ENCODE measurements at regions not wholly inside any gene's neighbourhood (a gene's known extent, or its start where the extent isn't known, plus 50 kb on each side); places are given as distances from the start of the nearest gene placed in this dataset.

DNA sequence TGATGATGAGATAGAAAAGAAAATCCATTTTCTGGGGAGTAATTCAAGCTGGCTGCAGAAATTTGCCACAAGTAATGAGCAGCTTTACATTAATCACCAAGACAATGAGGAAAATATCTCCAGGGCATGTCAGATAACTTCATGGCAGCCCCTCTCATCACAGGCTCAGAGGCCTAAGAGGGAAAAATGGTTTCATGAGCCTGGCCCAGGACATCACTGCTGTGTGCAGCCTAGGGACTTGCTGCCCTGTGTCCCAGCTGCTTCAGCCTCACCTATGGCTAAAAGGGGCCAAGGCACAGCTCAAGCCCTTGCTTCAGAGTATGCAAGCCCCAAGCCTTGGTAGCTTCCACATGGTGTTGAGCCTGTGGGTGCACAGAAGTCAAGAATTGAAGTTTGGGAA lies 161.7 kb downstream of the OPA1 start:
- DNase-seq: no peak

DNA sequence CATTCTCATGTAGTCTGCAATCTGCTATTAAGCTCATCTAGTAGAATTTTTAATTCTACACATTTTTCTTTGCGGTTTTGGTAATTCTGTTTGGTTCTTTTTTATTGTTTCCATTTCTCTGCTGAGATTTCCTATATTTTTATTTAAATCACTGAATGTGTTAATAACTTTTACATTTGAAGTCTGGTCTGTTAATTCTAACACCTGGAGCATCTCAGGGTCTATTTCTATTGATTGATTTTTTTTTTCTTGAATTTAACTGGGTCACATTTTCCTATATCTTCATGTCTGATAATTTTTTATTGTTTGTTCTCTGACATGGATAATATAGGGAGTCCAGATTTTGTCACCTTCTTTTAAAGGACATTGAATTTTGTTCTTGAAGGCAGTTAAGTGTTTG lies 163.5 kb downstream of the OPA1 start:
- no peak for DNase-seq

DNA sequence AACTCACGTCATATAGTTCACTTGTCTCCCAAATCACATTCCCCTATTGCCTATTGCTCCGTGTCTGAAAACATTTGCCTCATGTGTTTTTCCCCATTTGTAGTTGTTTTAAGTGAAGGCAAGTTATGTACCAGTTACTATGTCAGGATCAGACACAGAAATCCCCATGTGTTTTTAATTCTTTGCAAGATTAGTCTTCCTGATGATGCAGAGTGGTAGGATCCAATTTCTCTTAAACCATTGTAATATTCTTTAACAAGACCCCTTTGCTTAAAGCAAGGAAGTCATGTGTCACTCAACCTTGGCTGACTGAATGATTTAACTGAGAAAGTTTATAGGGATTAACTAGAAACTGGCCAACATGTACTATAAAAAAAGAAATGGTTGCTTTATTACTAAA lies 164.4 kb downstream of the OPA1 start:
- no peak for DNase-seq

DNA sequence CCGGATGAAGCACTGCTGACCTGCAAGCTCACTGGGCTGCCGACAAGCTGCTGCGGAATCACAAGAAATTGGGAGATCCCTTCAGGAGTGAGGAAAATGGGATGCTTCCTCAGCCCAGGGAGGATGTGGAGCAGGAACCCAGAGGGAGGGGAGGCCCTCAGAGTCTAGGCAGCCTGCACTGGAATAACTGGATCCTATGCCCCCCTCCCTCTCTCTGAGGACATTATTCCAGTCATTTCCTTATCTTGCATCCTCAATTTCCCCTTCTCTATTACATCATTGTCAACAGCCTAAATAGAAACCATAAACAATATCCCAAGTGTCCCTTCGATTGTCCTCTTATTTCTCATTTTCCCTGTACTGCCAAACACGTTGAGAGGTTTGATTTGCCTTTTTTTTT lies 169.0 kb downstream of the OPA1 start:
- no peak for DNase-seq

DNA sequence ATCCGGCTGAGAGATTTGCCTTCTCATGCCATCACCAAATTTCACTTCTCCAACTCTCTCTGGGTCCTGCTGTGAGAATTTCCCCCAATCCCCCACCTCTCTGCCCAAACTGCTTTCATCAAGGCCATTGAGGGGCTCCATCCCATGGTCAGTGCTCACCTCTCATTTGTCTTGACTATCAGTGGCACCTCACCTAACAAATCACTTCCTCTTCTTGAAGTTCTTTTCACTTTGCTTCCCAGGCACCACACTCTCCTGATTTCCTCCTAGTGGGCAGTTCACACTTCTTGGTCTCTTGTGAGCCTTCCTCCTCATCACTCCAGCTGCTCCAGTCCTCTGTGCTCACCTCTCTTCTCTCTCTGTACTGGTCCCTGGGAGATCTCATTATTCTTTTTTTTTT lies 169.6 kb downstream of the OPA1 start:
- no peak for DNase-seq

DNA sequence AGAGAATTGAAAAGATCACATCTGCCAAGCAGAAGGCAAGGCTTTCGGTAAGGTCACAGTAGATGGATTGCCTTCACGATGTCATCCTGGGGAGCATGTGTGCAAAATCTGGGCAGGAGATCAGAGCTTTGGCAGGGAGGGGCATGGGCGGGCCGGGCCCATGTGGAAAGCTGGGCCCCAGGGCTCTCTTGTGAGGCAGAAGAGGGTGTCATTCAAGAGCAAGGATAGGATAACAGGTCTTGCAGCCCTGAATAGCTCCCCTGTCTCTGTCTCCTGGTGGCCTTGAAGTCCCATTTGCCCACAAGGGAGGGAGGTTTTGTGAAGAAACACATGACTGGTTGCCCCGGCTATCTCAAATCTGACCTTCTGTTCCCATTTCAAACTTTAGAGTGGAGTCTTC lies 172.0 kb downstream of the OPA1 start:
- DNase-seq: no peak

DNA sequence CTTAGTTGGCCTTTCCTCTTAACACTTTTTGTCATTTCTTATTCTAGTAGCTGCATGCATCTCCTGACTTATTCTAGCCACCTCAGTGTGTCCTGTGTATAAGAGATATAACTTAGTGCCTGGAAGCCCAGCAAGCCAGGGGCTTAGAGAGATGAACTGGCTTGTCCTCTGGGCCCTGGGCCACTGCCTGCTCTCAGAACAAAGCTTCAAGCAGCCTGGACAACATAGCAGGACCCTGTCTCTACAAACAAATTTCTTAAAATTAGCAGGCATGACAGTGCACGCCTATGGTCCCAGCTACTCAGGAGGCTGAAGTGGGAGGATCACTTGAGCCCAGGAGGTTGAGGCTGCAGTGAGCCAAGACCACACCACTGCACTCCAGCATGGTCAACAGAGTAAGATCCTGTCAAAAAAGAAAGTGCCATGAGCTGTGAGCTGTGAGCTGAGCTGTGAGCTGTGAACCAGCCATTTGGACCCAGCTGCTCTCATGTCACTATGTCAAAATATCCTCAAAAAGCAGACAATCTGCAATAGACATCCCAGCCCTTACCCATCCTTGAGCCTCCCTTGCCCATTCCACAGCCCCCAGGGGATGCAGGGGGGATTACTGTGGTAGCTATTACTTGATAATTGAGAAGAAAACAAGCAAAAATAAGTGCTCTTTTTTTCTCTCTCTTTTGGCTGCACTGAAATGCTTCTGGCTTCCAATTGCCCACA lies 174.5 kb downstream of the OPA1 start:
- DNase-seq: no peak

DNA sequence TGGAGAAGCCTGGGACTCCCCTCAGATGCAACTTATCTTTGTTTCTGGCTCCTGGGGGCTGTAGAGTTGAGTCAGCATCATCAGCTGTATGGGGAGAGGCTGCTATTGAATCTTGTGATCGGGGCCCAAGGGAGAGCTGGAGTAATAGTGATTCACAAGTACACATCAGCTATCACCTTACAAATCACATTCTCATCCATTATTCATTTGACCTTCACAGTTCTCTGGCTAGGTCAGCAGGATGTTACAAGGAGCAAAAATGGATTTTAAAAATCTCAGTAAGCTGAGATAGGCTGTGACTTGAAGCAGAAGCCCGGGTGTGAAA lies 175.0 kb downstream of the OPA1 start:
- DNase-seq: no peak

DNA sequence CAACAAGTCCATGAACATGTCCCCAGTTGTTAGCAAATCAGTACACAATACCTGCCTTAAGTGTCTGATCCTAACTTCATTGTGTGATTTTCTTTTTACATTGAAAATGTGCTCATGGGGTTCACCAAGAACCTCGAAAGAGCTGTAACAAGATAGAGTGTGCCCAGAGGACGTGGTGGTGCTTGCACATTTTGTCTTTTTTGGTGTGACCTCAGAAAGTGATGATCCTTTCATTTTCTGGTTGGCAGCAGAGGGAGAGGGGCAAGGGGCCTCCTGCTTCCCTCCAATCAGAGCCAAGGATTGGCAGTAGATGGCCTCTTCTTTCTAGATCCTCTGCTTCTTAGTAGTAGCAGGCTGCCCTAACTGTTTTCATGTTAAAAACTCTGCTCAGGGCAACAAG lies 176.4 kb downstream of the OPA1 start:
- DNase-seq: no peak

DNA sequence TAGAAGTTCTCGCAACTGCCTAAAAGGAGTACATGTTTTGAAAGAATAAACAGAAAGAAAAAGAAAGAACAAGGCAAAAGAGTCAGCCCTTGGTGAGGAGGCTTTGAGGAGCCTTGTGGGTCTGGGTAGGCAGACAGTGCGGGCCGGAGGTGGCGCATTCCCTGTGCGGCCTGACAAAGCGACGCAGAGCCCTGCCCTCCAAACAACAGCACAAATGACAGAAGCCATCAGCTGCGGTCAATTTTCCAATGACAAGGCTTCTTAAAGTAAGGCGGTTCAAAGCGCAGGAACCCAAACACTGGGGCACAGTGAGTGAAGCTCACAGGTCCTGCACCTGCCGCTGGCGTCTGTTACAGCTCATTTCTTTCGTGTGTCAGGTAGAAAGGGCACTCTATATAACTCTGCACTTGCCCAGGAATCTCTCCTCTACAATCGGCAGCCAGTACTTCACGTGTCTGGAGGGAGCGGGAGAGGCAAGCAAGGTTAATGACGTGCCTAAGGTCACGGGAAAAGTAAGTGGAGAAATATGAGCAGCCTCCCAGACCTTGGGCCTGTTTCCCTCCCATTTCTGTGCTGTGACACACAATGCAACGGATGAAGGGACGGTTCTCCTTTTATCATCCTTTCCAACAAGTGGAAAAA lies 178.1 kb downstream of the OPA1 start:
- no peak for DNase-seq

DNA sequence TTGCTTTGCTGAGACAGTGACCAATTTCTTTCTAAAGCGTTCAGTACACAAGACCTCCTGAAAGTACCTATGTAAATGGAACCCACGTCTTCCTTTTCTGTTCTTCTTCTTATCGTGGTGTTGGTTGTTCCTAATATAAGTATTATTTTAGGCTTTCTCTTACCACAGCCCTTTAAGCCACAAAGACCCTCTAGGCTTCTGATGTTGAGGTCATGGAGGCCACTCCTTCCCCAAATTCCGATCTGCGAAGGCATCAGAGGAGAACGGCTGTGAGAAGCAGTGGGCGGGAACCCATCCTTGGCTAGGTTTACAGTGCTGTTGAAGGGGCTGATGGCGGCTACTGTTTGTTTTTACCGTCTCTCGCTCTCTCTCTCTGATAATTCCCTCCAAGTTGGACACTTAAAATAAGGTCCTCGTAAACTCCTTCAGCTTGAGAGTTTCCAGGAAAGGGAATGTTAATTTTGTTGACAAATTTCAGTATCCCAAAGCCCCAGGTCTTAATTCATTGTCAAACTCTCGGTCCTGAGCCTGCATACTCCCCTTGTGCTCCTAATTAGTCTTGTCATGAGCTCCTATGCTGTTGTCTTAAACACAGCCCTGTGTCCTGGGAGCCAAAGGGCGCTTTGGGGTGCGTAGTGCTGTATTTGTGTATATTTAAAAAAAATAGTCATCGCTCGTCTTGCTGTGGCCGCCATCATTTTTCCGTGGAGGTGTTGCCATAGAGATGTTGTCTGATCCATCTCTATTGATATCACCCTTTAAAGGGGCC lies 178.8 kb downstream of the OPA1 start:
- DNase-seq: no peak

DNA sequence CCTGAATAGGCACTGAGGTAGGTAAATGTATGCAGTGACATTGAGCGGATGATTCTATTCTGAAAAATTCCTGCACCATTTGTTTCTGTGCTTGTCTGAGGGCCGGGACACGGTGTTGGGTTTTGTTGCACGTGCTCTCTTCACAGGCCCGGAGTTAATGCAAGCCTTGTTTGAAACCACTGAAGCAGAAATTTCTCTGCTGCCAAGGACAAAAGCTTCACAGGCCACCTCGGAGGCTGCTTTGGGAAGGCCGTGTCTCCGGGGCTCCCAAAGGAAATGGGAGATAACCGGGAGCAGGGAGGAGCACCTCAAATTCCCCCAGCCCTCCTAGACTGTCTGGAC lies 179.4 kb downstream of the OPA1 start:
- no peak for DNase-seq

DNA sequence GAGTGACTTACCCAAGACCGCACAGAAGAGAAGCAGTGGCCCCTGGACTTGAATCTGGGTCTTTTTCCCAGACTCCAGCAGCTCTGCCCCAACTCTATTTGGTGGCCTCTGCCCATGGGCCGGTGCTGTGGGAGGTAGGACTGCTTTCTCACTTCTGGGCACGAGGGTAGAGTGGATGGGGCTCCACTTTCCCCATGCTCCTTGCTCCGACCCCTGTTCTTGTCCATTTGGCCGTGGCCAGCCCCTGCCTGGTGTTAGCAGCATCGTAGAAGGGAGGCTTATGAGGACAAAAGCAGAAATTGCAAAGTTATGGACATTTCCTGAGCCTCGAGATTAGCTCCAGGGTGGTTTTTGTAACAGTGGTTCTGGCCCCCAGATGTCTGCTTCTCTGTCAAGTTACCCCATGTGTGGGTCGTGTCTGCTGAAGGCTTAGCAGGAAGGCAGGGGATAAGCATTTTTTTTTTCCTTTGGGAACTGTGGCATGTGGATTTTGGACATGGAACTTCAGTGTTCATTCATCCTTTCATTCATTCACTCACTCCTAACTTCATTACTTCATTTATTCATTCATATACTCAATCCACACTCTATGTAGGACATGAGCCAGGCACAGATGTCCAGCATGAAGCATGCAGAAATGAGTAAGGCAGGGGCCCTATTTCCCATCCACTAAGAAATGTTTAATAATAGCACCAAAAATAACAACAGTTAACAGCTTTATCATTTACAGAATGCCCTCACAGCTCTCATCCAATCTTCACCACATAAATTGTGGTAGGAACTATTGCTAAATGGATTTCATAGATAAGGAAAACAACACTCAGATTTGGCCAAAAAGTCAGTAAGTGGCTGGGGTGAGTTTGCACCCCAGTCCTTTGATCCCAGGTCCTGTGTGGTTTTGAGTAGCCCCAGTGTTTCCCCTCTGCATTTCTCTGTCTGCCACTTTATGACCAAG lies 180.5 kb downstream of the OPA1 start:
- DNase-seq: no peak

DNA sequence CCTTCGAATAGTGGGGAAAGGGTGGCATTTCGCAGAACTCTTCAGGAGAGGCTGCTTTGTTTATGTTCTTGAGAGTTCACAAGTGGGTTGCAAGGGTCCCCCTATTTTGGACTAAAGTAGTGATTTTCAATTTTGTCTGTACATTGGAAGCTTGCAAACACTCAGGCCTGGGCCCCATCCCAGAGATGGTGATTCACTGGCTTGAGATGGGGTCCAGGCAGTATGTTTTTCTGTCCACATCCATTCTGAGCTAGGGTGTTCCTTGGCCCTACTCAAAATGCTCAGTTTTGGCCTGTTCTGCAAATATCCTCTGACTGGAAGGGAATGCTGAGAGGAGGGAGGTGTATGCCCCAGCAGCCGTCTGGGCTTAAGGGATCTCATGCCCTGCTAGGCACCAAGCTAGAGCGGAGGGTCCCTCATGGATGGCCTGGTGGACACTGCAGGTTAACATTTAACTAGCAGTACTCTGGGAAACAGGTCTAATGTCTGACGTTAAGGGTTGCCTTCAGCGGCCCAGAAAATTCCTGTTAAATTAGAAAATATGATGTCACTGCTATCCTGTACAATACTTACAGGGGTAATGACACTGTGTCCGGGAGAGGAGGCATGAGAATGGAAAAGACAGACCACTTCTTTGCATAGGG lies 181.4 kb downstream of the OPA1 start:
- no peak for DNase-seq

DNA sequence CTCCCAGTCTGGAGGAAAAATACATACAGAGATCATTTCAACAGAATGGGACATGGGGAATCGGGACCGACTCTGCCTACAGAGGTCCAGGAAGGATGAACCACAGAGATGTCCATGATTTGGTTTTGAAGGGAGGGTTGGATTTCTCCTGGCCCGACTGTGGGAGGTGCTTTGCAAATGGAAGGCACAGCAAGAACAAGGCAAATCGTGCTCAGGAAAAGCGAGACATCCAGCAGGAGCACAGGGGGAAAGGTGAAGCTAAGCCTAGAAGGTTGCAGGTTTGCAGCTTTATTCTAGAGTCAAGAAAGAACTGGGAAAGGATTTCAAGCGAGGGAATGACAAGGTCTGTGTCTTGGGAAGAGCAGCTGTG lies 181.9 kb downstream of the OPA1 start:
- DNase-seq: no peak

DNA sequence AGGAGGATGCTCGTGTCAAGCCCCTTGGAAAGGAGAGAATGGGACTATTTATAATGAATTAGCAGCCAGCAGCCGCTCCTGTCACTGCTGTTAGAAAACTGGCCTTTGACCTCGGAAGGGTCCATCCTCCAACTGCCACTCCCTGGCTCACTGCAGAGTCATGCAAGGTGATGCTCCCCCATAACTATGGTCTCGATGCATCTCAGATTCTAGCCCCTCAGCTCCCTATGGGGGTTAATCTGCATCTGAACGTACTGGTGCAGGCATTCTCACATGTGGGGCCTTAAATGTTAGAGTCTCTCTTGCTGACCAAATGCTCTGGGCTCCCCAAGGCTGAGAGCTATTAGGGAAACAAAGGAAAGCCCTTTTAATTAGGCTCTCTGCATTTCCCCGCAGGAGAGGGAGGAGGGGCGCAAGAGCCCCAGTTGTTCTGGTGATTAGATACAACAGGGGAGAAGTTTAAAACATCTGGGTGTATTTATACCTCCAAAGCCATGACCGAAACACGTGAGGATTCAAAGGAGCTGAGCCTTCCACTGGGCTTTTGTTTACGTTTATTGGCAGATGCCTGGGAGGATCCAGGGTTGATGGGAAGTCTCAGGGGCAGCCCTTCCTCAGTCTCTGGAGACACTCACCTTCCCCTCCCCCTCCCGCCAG lies 182.5 kb downstream of the OPA1 start:
- DNase-seq: no peak

DNA sequence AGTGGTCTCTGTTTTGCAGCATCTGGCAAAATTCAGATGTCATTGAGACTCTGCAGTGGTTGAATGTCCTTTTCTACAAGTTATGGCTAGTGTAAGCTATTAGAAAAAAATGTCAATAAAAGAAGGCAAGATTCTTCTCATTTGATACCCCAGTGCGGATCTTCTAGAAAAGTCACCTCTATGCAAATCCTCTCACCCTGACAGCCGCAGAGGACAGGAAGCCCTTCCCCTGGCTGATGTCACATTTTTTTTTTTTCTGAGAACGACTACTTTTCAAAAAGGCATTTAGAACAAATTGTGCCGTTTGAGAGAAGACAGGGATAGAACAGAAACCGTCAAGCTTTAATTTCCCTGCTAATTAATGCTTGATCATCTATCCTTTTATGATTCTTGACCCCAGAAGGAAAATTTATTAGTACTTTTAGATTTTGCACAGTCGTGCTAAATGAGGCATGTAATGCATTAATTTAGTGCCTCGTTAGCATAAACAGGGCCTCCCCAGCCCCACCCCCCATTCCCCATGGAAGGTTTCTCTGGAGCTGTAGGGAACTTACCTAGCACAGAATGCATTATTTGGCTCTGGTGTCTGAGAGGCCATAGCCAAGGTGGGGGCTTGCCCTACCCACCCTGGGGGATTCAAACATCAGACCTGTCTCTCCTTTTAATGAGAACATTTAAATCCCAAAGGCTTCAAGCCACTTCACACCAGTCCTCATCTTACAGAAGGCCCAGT lies 183.8 kb downstream of the OPA1 start:
- DNase-seq: no peak

DNA sequence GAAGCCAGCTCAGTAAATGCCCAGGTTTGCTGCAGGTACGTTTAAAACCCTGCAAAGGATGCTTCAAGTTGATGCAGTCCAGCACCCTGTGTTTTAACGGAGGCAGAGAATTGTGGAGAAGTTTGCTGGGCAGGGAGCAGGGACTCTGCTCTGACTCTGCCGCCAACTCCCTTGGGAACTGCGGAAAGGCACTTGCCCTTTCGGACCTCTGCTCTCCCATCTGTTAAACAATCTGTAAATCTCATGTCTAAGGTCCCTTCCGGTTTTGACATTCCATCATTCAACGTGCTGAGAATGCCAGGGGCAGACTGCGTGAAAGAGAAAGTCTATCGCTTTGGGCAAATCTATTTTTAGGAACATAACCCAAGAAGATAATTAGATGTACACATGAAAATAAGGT lies 184.5 kb downstream of the OPA1 start:
- DNase-seq: no peak

DNA sequence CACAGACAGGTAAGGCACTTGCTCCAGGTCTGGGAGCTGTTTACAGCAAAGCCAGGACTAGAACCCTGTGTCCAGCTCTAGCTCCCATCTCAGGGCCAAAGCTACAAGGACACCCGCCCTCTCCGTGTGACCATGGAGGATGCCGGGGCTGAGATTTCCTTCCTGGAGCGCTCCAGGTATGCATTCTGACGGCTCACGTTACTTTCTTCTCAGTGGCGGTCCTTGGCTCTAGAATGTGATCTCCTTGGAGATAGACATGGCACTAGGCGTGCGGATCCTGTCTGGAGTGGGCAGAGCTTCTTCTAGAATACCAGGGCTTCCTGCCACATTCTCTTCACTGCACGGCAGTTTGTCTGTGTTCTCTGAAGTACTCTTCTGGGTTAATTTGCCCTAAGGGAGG lies 185.7 kb downstream of the OPA1 start:
- DNase-seq: no peak

DNA sequence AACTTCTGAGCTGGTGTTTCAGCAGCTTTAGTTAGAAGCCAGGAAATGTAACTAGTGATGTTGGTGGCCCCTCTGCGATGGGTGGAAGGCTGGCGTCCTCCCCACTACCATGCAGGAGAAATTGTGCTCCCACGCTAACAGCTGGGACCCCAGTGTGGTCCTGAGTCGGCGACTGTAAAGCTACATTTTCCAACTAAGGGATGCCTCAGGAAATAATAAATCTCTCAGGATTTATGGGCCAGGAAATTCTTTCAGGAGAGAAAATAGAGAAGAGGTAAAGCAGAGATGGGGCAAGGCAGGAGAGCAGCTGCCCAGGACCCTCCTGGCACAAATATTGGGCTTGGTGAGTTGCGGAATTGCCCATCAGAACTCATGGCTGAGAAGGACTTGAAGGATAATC lies 186.9 kb downstream of the OPA1 start:
- no peak for DNase-seq

DNA sequence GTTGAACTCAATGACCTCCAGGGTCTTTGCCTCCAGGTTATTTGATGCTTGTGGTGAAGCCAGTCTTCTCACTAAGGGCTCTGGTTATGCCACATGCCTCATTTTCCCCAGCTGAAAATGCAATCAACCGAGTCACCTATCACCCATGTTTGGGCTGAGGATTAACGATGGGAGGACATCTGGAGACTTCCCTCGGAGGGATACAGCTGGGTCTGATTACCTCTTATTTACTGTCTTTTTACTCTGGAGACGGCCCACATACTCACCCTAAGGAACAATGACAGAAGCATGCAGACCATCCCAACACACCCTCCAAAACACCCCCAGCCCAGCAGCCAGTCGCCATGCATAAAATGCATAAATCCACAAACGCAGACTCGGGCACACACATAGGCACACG lies 187.4 kb downstream of the OPA1 start:
- DNase-seq: no peak

Data from activated CD4-positive, alpha-beta T cell treated with anti-CD3 and anti-CD28 coated beads, Interleukin-2, amount 50 U/mL, for 1 hour (primary cell).